ENCODE measurements at regions not wholly inside any gene's neighbourhood (a gene's known extent, or its start where the extent isn't known, plus 50 kb on each side); places are given as distances from the start of the nearest gene placed in this dataset.

DNA sequence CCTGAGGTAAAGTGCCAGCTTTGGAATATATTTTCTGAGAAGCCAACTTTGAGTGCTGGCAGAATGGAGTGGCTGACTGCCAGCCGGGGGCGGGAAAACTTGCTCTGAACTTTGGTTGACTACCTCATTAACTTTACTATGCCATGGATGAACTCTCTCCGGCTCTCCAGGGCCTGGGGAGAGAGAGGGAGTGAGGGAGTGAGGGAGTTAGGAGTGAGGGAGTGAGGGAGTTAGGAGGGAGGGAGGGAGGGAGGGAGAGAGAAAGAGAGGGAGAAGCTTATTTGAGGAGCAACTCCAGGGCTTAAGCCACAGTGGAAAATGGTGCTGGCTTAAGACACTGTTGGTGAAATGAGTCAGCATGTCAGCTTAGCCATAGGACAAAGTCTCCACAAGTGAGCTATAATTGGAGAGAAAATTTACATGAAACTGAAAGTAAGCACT, 280.9 kb upstream of the RPS6KA3 start:
- peak; percentile 24 for DNase-seq
- intact Hi-C loops (cut with micrococcal nuclease; ENCODE audit: unreplicated experiment), result no loop called here
- BruUV-seq (replicated peaks), result no TSS peak
- Mint-ChIP-seq H3K4me3 (ENCODE audit: low read depth, unreplicated experiment) (no peak overlapping the region), H3K27me3 (ENCODE audit: unreplicated experiment) (no peaks in the 10 kb centered on the region), H3K36me3 (ENCODE audit: insufficient read depth, unreplicated experiment) (no peaks in the 10 kb centered on the region), H3K27ac (ENCODE audit: unreplicated experiment) (peak overlapping the region; percentile 68), H3K9me3 (ENCODE audit: low read depth, unreplicated experiment) (no peaks in the 10 kb centered on the region), H3K4me1 (ENCODE audit: low read depth, unreplicated experiment) (no peaks in the 10 kb centered on the region)
- TF ChIP-seq, protein P1, sequence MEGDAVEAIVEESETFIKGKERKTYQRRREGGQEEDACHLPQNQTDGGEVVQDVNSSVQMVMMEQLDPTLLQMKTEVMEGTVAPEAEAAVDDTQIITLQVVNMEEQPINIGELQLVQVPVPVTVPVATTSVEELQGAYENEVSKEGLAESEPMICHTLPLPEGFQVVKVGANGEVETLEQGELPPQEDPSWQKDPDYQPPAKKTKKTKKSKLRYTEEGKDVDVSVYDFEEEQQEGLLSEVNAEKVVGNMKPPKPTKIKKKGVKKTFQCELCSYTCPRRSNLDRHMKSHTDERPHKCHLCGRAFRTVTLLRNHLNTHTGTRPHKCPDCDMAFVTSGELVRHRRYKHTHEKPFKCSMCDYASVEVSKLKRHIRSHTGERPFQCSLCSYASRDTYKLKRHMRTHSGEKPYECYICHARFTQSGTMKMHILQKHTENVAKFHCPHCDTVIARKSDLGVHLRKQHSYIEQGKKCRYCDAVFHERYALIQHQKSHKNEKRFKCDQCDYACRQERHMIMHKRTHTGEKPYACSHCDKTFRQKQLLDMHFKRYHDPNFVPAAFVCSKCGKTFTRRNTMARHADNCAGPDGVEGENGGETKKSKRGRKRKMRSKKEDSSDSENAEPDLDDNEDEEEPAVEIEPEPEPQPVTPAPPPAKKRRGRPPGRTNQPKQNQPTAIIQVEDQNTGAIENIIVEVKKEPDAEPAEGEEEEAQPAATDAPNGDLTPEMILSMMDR (IDR thresholded peaks at IDR 0.05; ENCODE audit: unreplicated experiment), result no peak
- CTCF ChIA-PET, result interaction anchor here (0.6 kb wide), 1 partner anchor 355 kb away, joined by 3 read pairs; no protein-coding TSS in a partner anchor

DNA sequence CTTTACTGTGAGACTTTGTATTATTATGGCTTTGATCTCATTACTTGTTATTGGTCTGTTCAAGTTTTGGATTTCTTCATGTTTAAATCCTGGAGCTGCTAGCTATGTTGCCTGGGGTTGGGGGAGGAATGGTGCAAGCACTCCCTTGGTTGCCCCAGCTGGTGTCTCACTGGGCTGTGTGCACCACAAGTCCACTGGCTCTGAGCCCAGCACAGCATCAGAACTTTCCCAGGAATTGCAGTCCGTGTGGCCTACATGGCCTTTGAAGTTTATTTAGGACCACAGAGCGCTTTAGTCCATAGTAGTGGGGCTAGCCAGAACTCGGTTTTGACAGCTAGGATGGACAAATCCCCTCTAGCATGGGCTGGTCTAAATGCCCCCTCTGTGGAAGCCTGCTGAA, 278.8 kb upstream of the RPS6KA3 start:
- Mint-ChIP-seq H3K27ac (ENCODE audit: unreplicated experiment) (no peak overlapping the region), H3K9me3 (ENCODE audit: low read depth, unreplicated experiment) (peaks cover 4% of the 10 kb centered on the region), H3K36me3 (ENCODE audit: insufficient read depth, unreplicated experiment) (no peaks in the 10 kb centered on the region), H3K4me1 (ENCODE audit: low read depth, unreplicated experiment) (no peaks in the 10 kb centered on the region), H3K4me3 (ENCODE audit: low read depth, unreplicated experiment) (no peak overlapping the region), H3K27me3 (ENCODE audit: unreplicated experiment) (no peaks in the 10 kb centered on the region)
- DNase-seq, result no peak
- TF ChIP-seq, protein P1 (IDR thresholded peaks at IDR 0.05; ENCODE audit: unreplicated experiment), result no peak
- intact Hi-C loops (cut with micrococcal nuclease; ENCODE audit: unreplicated experiment), result no loop called here
- BruUV-seq (replicated peaks), result no TSS peak
- CTCF ChIA-PET, result no interaction called here

DNA sequence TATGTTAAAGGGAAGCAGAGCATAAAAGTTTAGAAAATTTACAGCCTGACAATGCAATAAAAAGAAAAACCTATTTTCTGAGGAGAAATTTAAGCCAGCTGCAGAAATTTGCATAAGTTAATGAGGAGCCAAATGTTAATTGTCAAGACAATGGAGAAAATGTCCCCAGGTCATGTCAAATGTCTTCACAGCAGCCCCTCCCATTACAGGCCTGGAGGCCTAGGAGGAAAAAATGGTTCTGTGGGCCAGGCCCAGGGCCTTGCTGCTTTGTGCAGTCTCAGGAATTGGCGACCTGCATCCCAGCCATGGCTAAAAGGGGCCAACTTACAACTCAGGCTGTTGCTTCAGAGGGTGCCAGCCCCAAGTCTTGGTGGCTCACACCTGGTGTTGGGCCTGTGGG, 275.4 kb upstream of the RPS6KA3 start:
- Mint-ChIP-seq H3K4me3 (ENCODE audit: low read depth, unreplicated experiment) (no peak overlapping the region), H3K36me3 (ENCODE audit: insufficient read depth, unreplicated experiment) (no peaks in the 10 kb centered on the region), H3K9me3 (ENCODE audit: low read depth, unreplicated experiment) (peaks cover 4% of the 10 kb centered on the region), H3K27me3 (ENCODE audit: unreplicated experiment) (no peaks in the 10 kb centered on the region), H3K27ac (ENCODE audit: unreplicated experiment) (no peak overlapping the region), H3K4me1 (ENCODE audit: low read depth, unreplicated experiment) (no peaks in the 10 kb centered on the region)
- TF ChIP-seq, protein P1 (IDR thresholded peaks at IDR 0.05; ENCODE audit: unreplicated experiment), result no peak
- BruUV-seq (replicated peaks), result no TSS peak
- CTCF ChIA-PET, result no interaction called here
- intact Hi-C loops (cut with micrococcal nuclease; ENCODE audit: unreplicated experiment), result no loop called here
- no peak for DNase-seq

DNA sequence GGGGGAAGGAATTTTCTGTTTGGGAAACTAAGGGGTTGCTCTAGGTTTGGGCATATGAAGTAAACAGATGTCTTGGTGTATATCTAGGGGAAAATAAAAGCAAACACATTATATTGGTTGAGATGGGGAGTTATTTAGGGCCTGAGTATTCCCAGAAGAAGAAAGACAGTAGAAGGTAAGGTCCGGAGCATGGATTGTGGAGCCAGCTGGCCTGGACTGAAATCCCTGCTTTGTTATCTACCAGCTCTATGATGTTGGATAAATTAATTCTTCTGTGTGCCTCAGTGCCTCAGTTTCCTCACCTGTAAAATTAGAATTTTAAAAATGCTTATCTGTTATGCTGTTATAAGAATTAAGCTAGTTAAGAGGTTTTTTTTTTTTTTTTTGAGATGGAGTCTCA, 272.3 kb upstream of the RPS6KA3 start:
- intact Hi-C loops (cut with micrococcal nuclease; ENCODE audit: unreplicated experiment), result loop anchor here (10.0 kb wide), 3 partner anchors 206 to 846 kb away; no protein-coding TSS in a partner anchor
- no TSS peak for BruUV-seq (replicated peaks)
- no peak overlapping the region for H3K4me3 Mint-ChIP-seq (ENCODE audit: low read depth, unreplicated experiment)

More for the DNA sequence above, 272.3 kb upstream of the RPS6KA3 start:
- TF ChIP-seq, protein P1 (IDR thresholded peaks at IDR 0.05; ENCODE audit: unreplicated experiment), result no peak
- Mint-ChIP-seq H3K27ac (ENCODE audit: unreplicated experiment) (no peak overlapping the region), H3K4me1 (ENCODE audit: low read depth, unreplicated experiment) (no peaks in the 10 kb centered on the region), H3K36me3 (ENCODE audit: insufficient read depth, unreplicated experiment) (no peaks in the 10 kb centered on the region), H3K27me3 (ENCODE audit: unreplicated experiment) (no peaks in the 10 kb centered on the region), H3K9me3 (ENCODE audit: low read depth, unreplicated experiment) (peaks cover 4% of the 10 kb centered on the region)
- CTCF ChIA-PET, result interaction anchor here (0.6 kb wide), 1 partner anchor 51 kb away, joined by 3 read pairs; no protein-coding TSS in a partner anchor
- DNase-seq, result no peak
